Spleen (tissue), 11 donors: ENCODE measurements at regions not wholly inside any gene's neighbourhood (a gene's known extent, or its start where the extent isn't known, plus 50 kb on each side); places are given as distances from the start of the nearest gene placed in this dataset.

Experiments
- DNase-seq: peaks from one replicate; pipeline ENCODE4 v3.0.0-alpha.2; 2020
- H3K27ac ChIP-seq, 8 donors: fragments of 200-600 bp; sonication (generic) in 7 of 8; 1 replicate in 4 of 8; 2 replicates in 4 of 8; pipeline versions ENCODE4 v1.5.0 to v1.8.0; 2016 to 2021; ENCODE audit warnings: inconsistent platforms in 4 of 8, mild to moderate bottlenecking in 4 of 8, moderate library complexity in 1 of 8
- H3K27me3 ChIP-seq, 7 donors: fragments of 200-600 bp; sonication (generic) in 6 of 7; replicated peaks in 1 of 7; 1 replicate in 4 of 7; 2 replicates in 3 of 7; pipeline versions ENCODE4 v1.5.0 to v1.8.0; 2016 to 2021; ENCODE audit warnings: inconsistent platforms in 3 of 7, mild to moderate bottlenecking in 1 of 7
- H3K36me3 ChIP-seq, 6 donors: fragments of 200-600 bp; sonication (generic) in 5 of 6; 1 replicate in 4 of 6; 2 replicates in 2 of 6; pipeline versions ENCODE4 v1.5.0 to v1.8.0; 2016 to 2021; ENCODE audit warnings: inconsistent platforms in 2 of 6
- H3K4me1 ChIP-seq, 6 donors: fragments of 200-600 bp; sonication (generic) in 5 of 6; 1 replicate in 3 of 6; 2 replicates in 3 of 6; pipeline versions ENCODE4 v1.5.0 to v1.8.0; 2016 to 2021; ENCODE audit warnings: inconsistent platforms in 3 of 6
- H3K4me3 ChIP-seq, 8 donors: fragments of 200-600 bp; sonication (generic) in 7 of 8; 1 replicate in 4 of 8; 2 replicates in 4 of 8; pipeline versions ENCODE4 v1.5.0 to v1.8.0; 2016 to 2021; ENCODE audit warnings: inconsistent platforms in 4 of 8, mild to moderate bottlenecking in 4 of 8, moderate library complexity in 2 of 8
- H3K9me3 ChIP-seq, 8 donors: fragments of 200-600 bp; sonication (generic) in 7 of 8; 1 replicate in 4 of 8; 2 replicates in 4 of 8; pipeline versions ENCODE4 v1.5.0 to v1.8.0; 2016 to 2021; ENCODE audit warnings: inconsistent platforms in 4 of 8
- POLR2A ChIP-seq, 3 donors: fragments of 450-650 bp; IDR thresholded peaks; one replicate each; pipeline ENCODE4 v1.5.1; 2017; ENCODE audit warnings: antibody characterized with exemption in 3 of 3, mild to moderate bottlenecking in 1 of 3
- POLR2AphosphoS5 ChIP-seq, 3 donors: sonication (generic); formaldehyde crosslinking; IDR thresholded peaks; one replicate each; pipeline ENCODE4 v1.5.1; 2017; ENCODE audit warnings: antibody characterized with exemption in 3 of 3
- WGBS, 5 donors: extraction: QIAGEN DNeasy Blood & Tissue Kit in 3 of 5; methylation state at CpG; one replicate each; pipeline versions ENCODE4 v1.1.5 to v1.1.7; 2013 to 2018; 5-methylcytosine and 5-hydroxymethylcytosine counted together
- intact Hi-C: fragments of 100-400 bp; cut with DNase I; formaldehyde crosslinking; loops from one replicate; pipeline ENCODE4 v1.15.0; 2023; ENCODE audit warnings: low total_unique reads
- TF ChIP-seq, protein P1 (sequence below), 11 experiments: fragments of 200-600 bp in 7 of 11; fragments of 450-650 bp in 4 of 11; sonication (generic) in 4 of 11; IDR thresholded peaks in 8 of 11; conservative IDR thresholded peaks in 3 of 11; 1 replicate in 7 of 11; 2 replicates in 4 of 11; pipeline versions ENCODE4 v1.4.0 to v1.8.0; 2016 to 2021; ENCODE audit warnings: antibody characterized with exemption in 11 of 11, inconsistent platforms in 4 of 11, mild to moderate bottlenecking in 1 of 11
- donor health status: healthy with polysubstance abuse.
- donor health status: DM: no; HTN: no; CAD: no; lungs with moderate emphysema.
- donor health status: DM: no; HTN: no; CAD: no.
- donor health status: Bipolar disorder and iron deficiency.
- donor health status: healthy.
- donor health status: DM: no; HTN: no; CAD: no.
- donor health status: DM: yes; HTN: yes; CAD: no.

DNA sequence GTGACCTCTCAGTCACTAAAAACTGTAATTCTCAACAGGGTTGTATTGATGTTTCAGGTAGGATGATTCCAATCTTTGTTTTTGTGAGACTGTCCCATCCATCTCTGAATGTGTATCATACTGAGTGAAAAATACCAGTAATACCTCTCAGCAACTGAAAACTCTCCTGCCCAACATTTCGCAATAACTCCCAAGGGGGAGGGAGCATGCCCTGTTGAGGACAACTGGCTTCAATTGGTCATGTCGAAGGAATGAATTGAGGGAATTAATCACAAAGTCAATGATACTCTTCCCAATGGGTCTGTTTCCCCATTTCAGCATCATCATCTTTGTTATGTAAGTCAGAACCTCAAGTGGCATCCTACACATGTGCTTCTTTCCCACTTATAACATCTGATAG is 102.4 kb upstream of the E2F7 start:
- no peak for DNase-seq
- Histone ChIP-seq H3K4me1 (no peaks in the 10 kb centered on the region), H3K27ac (no peak overlapping the region), H3K27me3 (no peaks in the 10 kb centered on the region), H3K9me3 (no peaks in the 10 kb centered on the region), H3K36me3 (no peaks in the 10 kb centered on the region), H3K4me3 (no peak overlapping the region)
- TF ChIP-seq POLR2AphosphoS5 (IDR thresholded peaks at IDR 0.05) (no peak), POLR2A (IDR thresholded peaks at IDR 0.05) (no peak)
- TF ChIP-seq, protein P1, sequence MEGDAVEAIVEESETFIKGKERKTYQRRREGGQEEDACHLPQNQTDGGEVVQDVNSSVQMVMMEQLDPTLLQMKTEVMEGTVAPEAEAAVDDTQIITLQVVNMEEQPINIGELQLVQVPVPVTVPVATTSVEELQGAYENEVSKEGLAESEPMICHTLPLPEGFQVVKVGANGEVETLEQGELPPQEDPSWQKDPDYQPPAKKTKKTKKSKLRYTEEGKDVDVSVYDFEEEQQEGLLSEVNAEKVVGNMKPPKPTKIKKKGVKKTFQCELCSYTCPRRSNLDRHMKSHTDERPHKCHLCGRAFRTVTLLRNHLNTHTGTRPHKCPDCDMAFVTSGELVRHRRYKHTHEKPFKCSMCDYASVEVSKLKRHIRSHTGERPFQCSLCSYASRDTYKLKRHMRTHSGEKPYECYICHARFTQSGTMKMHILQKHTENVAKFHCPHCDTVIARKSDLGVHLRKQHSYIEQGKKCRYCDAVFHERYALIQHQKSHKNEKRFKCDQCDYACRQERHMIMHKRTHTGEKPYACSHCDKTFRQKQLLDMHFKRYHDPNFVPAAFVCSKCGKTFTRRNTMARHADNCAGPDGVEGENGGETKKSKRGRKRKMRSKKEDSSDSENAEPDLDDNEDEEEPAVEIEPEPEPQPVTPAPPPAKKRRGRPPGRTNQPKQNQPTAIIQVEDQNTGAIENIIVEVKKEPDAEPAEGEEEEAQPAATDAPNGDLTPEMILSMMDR (IDR thresholded peaks at IDR 0.05 in 8 of 11, conservative IDR thresholded peaks at IDR 0.05 in 3 of 11) = no peak
- WGBS, 5 donors = 79 to 98% (median 94%) methylated on average over 2 of the region's 2 CpGs
- intact Hi-C loops = no loop called here

DNA sequence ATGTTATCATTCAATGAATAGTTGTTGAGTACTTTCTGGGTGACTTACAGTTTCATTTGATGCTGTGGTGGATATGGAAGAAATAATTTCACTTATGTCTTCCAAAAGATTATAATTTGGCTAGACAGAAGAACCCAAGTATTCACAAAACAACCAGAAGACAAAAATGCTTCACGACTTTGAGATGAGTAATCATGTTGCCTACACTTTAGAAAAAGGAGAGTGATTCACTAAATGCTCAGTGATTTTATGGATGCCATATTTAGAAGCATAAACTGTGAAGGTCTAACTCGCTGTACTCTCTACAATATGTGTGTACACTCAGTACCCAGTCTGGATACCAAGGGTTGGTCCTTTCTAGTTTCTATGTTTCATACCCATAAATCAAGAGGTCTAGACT is 101.3 kb upstream of the E2F7 start:
- DNase-seq = no peak
- Histone ChIP-seq H3K4me1 (no peaks in the 10 kb centered on the region), H3K27ac (no peak overlapping the region), H3K9me3 (no peaks in the 10 kb centered on the region), H3K27me3 (no peaks in the 10 kb centered on the region), H3K36me3 (no peaks in the 10 kb centered on the region), H3K4me3 (no peak overlapping the region)
- WGBS, 5 donors = 72 to 87% (median 81%) methylated on average over 2 of the region's 2 CpGs
- intact Hi-C loops = no loop called here
- TF ChIP-seq, protein P1 (IDR thresholded peaks at IDR 0.05 in 8 of 11, conservative IDR thresholded peaks at IDR 0.05 in 3 of 11) = no peak
- TF ChIP-seq POLR2AphosphoS5 (IDR thresholded peaks at IDR 0.05) (no peak), POLR2A (IDR thresholded peaks at IDR 0.05) (no peak)

DNA sequence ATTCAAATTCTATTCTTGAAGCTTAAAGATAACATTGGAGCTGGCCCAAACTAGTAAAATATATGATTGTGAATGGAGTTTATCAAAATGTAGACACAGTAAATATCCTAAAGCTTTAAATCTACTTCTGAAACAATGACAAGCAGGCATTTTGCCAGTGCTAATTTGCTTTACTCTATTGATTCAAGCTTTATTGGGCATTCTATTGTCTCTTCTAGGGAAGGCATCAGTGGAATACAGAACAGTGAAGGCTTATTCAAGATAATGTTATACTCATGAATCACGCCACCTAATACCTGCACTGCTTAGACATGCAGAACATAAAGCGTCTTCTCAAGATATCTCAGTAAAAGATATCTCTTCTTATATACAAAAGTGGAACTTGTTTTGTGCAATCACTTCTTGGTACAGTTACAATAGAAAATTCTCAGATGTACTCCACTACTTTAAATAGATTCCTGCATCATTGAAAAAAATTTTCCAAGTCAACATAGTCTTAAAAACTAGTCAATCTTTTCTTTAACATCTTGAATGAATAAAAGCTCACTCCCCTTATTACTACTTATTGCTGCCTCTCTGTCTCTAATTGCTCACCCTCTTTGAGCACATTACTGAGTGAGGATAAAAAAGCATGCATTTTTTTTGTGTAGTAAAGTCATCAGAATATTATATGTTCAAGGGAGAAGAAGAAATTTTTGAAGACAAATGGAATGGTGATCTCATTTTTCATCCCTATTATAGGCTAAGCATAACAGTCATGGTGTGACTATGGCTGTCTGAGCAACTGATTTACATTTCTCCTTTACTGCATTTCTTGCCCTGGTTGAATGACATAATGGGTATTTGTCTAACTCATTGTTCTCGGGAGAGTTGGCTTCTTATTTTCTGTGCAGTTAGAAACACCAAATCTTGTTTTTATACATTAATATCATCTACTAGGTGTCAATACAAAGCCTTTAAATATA is 98.0 kb upstream of the E2F7 start:
- DNase-seq = no peak
- intact Hi-C loops = no loop called here
- 83 to 95% (median 86%) methylated on average over 3 of the region's 3 CpGs for WGBS, 5 donors
- H3K27ac ChIP-seq = no peak overlapping the region
- H3K9me3 ChIP-seq = no peaks in the 10 kb centered on the region
- no peak for TF ChIP-seq POLR2A (IDR thresholded peaks at IDR 0.05)
- TF ChIP-seq, protein P1 (IDR thresholded peaks at IDR 0.05 in 8 of 11, conservative IDR thresholded peaks at IDR 0.05 in 3 of 11) = no peak
- no peak for TF ChIP-seq POLR2AphosphoS5 (IDR thresholded peaks at IDR 0.05)
- no peaks in the 10 kb centered on the region for H3K27me3 ChIP-seq
- no peaks in the 10 kb centered on the region for H3K4me1 ChIP-seq
- no peak overlapping the region for H3K4me3 ChIP-seq
- H3K36me3 ChIP-seq = no peaks in the 10 kb centered on the region

DNA sequence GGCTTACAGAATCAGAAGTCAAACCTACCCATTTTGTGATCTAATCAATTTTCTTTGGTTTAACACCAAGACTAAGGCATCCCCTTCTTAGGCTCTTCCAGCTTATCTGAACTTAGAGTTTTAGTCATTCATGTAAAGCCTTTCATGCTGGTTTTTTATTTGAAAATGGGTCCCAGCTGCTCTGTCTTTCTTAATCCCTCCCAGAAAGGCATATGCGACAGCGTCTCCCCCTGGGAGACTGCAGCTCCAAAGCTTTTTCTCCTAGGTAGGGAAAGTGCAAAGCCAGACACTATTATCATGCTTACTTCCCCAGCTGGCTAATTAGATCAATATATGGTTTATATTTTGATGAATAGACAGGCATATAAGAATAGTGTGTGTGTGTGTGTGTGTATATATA is 96.6 kb upstream of the E2F7 start:
- Histone ChIP-seq H3K36me3 (no peaks in the 10 kb centered on the region), H3K9me3 (no peaks in the 10 kb centered on the region), H3K27ac (no peak overlapping the region), H3K4me3 (no peak overlapping the region), H3K27me3 (no peaks in the 10 kb centered on the region), H3K4me1 (no peaks in the 10 kb centered on the region)
- intact Hi-C loops = no loop called here
- TF ChIP-seq POLR2AphosphoS5 (IDR thresholded peaks at IDR 0.05) (no peak), POLR2A (IDR thresholded peaks at IDR 0.05) (no peak)
- TF ChIP-seq, protein P1 (IDR thresholded peaks at IDR 0.05 in 8 of 11, conservative IDR thresholded peaks at IDR 0.05 in 3 of 11) = no peak
- DNase-seq = no peak
- WGBS, 5 donors = 68 to 83% (median 77%) methylated on average over 2 of the region's 2 CpGs
